H1 (cell line): ENCODE measurements at regions not wholly inside any gene's neighbourhood (a gene's known extent, or its start where the extent isn't known, plus 50 kb on each side); places are given as distances from the start of the nearest gene placed in this dataset.

Experiments used
- CTCF ChIA-PET: fragments of 300-600 bp; sonication (Branson Sonifier 250); formaldehyde crosslinking; loops from one replicate; lab custom pipeline; 2021; ENCODE audit not compliant: partially characterized antibody; lab: Charles Lee
- POLR2A ChIA-PET: fragments of 300-600 bp; sonication (Branson Sonifier 250); formaldehyde crosslinking; loops from one replicate; lab custom pipeline; 2021; ENCODE audit warnings: inconsistent platforms; ENCODE audit not compliant: partially characterized antibody; lab: Charles Lee
- DNase-seq, 2 experiments: peaks; one replicate each; pipeline versions ENCODE4 v3.0.0 to v3.0.0-alpha.2; 2010 to 2022; ENCODE audit warnings: low spot score in 2 of 2, low read depth in 1 of 2, mixed read lengths in 1 of 2
- FAIRE-seq: peaks from 2 replicates; lab custom pipeline; 2011; peaks lifted over from hg19 to GRCh38; lab: Jason Lieb, UNC
- H2AFZ ChIP-seq: 2 replicates; pipeline ENCODE4 v1.8.1; 2012; ENCODE audit warnings: low read length, inconsistent platforms
- H2AK5ac ChIP-seq: 2 replicates; pipeline ENCODE4 v1.6.1; 2013; ENCODE audit warnings: low read depth, low read length
- H2BK120ac ChIP-seq: replicated peaks from 2 replicates; pipeline ENCODE3; 2013; ENCODE audit warnings: low read depth, low read length, inconsistent platforms
- H2BK12ac ChIP-seq: 2 replicates; pipeline ENCODE4 v1.6.1; 2013; ENCODE audit warnings: low read depth, low read length
- H2BK15ac ChIP-seq: 2 replicates; pipeline ENCODE4 v1.6.1; 2013; ENCODE audit warnings: low read length
- H2BK20ac ChIP-seq: 2 replicates; pipeline ENCODE4 v1.6.1; 2013; ENCODE audit warnings: low read length
- H2BK5ac ChIP-seq: 2 replicates; pipeline ENCODE4 v1.6.1; 2013; ENCODE audit warnings: low read depth, low read length
- H3K14ac ChIP-seq: 2 replicates; pipeline ENCODE4 v1.6.1; 2013; ENCODE audit warnings: inconsistent platforms; ENCODE audit not compliant: insufficient read length
- H3K18ac ChIP-seq: 2 replicates; pipeline ENCODE4 v1.6.1; 2013; ENCODE audit warnings: low read length; ENCODE audit errors: extremely low read depth
- H3K23ac ChIP-seq: 2 replicates; pipeline ENCODE4 v1.6.1; 2013; ENCODE audit warnings: inconsistent platforms; ENCODE audit not compliant: insufficient read length
- H3K23me2 ChIP-seq: 2 replicates; pipeline ENCODE4 v1.6.1; 2013; ENCODE audit warnings: low read depth, low read length
- H3K27ac ChIP-seq: 2 replicates; pipeline ENCODE4 v1.6.1; 2011; ENCODE audit warnings: low read depth, low read length, inconsistent platforms
- H3K27me3 ChIP-seq, 4 experiments: replicated peaks in 1 of 4; 1 replicate in 1 of 4; 2 replicates in 3 of 4; pipeline versions ENCODE4 v1.6.1 to v1.8.1; 2011 to 2013; ENCODE audit warnings: low read length in 3 of 4, mild to moderate bottlenecking in 3 of 4, inconsistent platforms in 2 of 4, mixed read lengths in 2 of 4, moderate library complexity in 1 of 4; ENCODE audit not compliant: control insufficient read depth in 3 of 4, insufficient read depth in 3 of 4; ENCODE audit errors: extremely low read depth in 1 of 4
- H3K36me3 ChIP-seq, 4 experiments: 2 replicates each; pipeline versions ENCODE4 v1.6.1 to v1.8.1; 2011 to 2013; ENCODE audit warnings: mild to moderate bottlenecking in 4 of 4, low read length in 3 of 4, moderate library complexity in 2 of 4, control low read depth in 1 of 4, inconsistent platforms in 1 of 4; ENCODE audit not compliant: insufficient read depth in 4 of 4, control insufficient read depth in 2 of 4
- H3K4ac ChIP-seq: replicated peaks from 2 replicates; pipeline ENCODE3; 2013; ENCODE audit warnings: low read length, low read depth, mixed read lengths, inconsistent platforms; ENCODE audit not compliant: insufficient read length
- H3K4me1 ChIP-seq, 4 experiments: replicated peaks in 1 of 4; 1 replicate in 1 of 4; 2 replicates in 3 of 4; pipeline versions ENCODE4 v1.6.1 to v1.8.1; 2011 to 2013; ENCODE audit warnings: low read length in 3 of 4, inconsistent platforms in 2 of 4, mixed read lengths in 1 of 4; ENCODE audit not compliant: insufficient read depth in 4 of 4, control insufficient read depth in 3 of 4
- H3K4me2 ChIP-seq, 2 experiments: 2 replicates each; pipeline versions ENCODE4 v1.6.1 to v1.8.1; 2011 to 2013; ENCODE audit warnings: low read depth in 2 of 2, low read length in 2 of 2, control low read depth in 1 of 2, inconsistent platforms in 1 of 2, mild to moderate bottlenecking in 1 of 2; ENCODE audit not compliant: insufficient read depth in 1 of 2
- H3K4me3 ChIP-seq, 4 experiments: fragments of 200-600, 300-600 bp in 1 of 4; sonication (generic), shearing (Covaris generic), sonication (Bioruptor Twin) in 1 of 4; 2 replicates each; pipeline versions ENCODE4 v1.5.1 to v1.8.1; 2011 to 2016; ENCODE audit warnings: low read length in 4 of 4, low read depth in 3 of 4, control low read depth in 2 of 4, inconsistent platforms in 2 of 4, mild to moderate bottlenecking in 2 of 4, mixed read lengths in 1 of 4, moderate library complexity in 1 of 4; ENCODE audit not compliant: insufficient read depth in 2 of 4; ENCODE audit errors: extremely low read depth in 1 of 4
- H3K56ac ChIP-seq: replicated peaks from 2 replicates; pipeline ENCODE3; 2013; ENCODE audit warnings: low read depth, mild to moderate bottlenecking, mixed read lengths, low read length, inconsistent platforms; ENCODE audit not compliant: insufficient read length
- H3K79me1 ChIP-seq: 2 replicates; pipeline ENCODE4 v1.6.1; 2013; ENCODE audit warnings: low read depth, low read length, control low read depth
- H3K79me2 ChIP-seq, 2 experiments: 2 replicates each; pipeline versions ENCODE4 v1.6.1 to v1.8.1; 2012 to 2013; ENCODE audit warnings: low read length in 2 of 2, mild to moderate bottlenecking in 2 of 2, inconsistent platforms in 1 of 2; ENCODE audit not compliant: insufficient read depth in 2 of 2, control insufficient read depth in 1 of 2
- H3K9ac ChIP-seq, 4 experiments: replicated peaks in 1 of 4; 1 replicate in 1 of 4; 2 replicates in 3 of 4; pipeline versions ENCODE4 v1.6.1 to v1.8.1; 2011 to 2013; ENCODE audit warnings: low read depth in 3 of 4, low read length in 3 of 4, control low read depth in 2 of 4, mild to moderate bottlenecking in 2 of 4, moderate library complexity in 2 of 4, inconsistent platforms in 1 of 4; ENCODE audit errors: extremely low read depth in 1 of 4
- H3K9me3 ChIP-seq, 2 experiments: 2 replicates each; pipeline versions ENCODE4 v1.6.1 to v1.8.1; 2012 to 2013; ENCODE audit warnings: mild to moderate bottlenecking in 2 of 2, moderate library complexity in 2 of 2, control low read depth in 1 of 2, inconsistent platforms in 1 of 2, low read depth in 1 of 2, low read length in 1 of 2, mixed read lengths in 1 of 2; ENCODE audit not compliant: insufficient read depth in 2 of 2
- H4K20me1 ChIP-seq, 2 experiments: replicated peaks in 1 of 2; 2 replicates each; pipeline versions ENCODE3 to v1.8.1; 2011 to 2013; ENCODE audit warnings: inconsistent platforms in 2 of 2, low read length in 2 of 2, mild to moderate bottlenecking in 1 of 2; ENCODE audit not compliant: insufficient read depth in 2 of 2, control insufficient read depth in 1 of 2
- H4K5ac ChIP-seq: 2 replicates; pipeline ENCODE4 v1.6.1; 2013; ENCODE audit warnings: low read length, low read depth, mixed read lengths, inconsistent platforms; ENCODE audit not compliant: insufficient read length
- H4K8ac ChIP-seq: 2 replicates; pipeline ENCODE4 v1.8.0; 2013; ENCODE audit warnings: mild to moderate bottlenecking, moderate library complexity, low read length, inconsistent platforms; ENCODE audit not compliant: insufficient read depth; ENCODE audit errors: extremely low read depth
- H4K91ac ChIP-seq: replicated peaks from 2 replicates; pipeline ENCODE3; 2013; ENCODE audit warnings: low read length, mixed read lengths, inconsistent platforms; ENCODE audit not compliant: insufficient read length
- ASH2L ChIP-seq: fragments of 200-600, 300-600 bp; sonication (generic); IDR thresholded peaks from one replicate; pipeline ENCODE4 v1.7.1; 2017; ENCODE audit warnings: low read length
- CHD1 ChIP-seq: IDR thresholded peaks from 2 replicates; pipeline ENCODE4 v1.6.1; 2012; ENCODE audit warnings: low read depth, low read length, improper control_type of control experiment
- HDAC2 ChIP-seq, 2 experiments: fragments of 300-600 bp in 1 of 2; sonication (generic) in 1 of 2; IDR thresholded peaks; 2 replicates each; pipeline ENCODE4 v1.6.1; 2011 to 2012; ENCODE audit warnings: low read depth in 2 of 2, low read length in 2 of 2, mild to moderate bottlenecking in 2 of 2, moderate library complexity in 2 of 2, borderline replicate concordance in 1 of 2, inconsistent platforms in 1 of 2
- MAX ChIP-seq: IDR thresholded peaks from 2 replicates; pipeline ENCODE4 v1.6.1; 2012; ENCODE audit warnings: inconsistent platforms
- POLR2AphosphoS5 ChIP-seq: IDR thresholded peaks from 2 replicates; pipeline ENCODE4 v1.6.1; 2011; ENCODE audit warnings: low read depth, low read length
- SIN3A ChIP-seq, 2 experiments: IDR thresholded peaks in 1 of 2; conservative IDR thresholded peaks in 1 of 2; 2 replicates each; pipeline ENCODE4 v1.6.1; 2011 to 2012; ENCODE audit warnings: low read length in 2 of 2, improper control_type of control experiment in 1 of 2, low read depth in 1 of 2, mild to moderate bottlenecking in 1 of 2
- SRF ChIP-seq: IDR thresholded peaks from 2 replicates; pipeline ENCODE4 v1.6.1; 2011; ENCODE audit warnings: mild to moderate bottlenecking, low read depth, low read length, moderate library complexity
- ZNF274 ChIP-seq: IDR thresholded peaks from 2 replicates; pipeline ENCODE4 v1.7.0; 2012; ENCODE audit warnings: low read length, borderline replicate concordance; ENCODE audit errors: extremely low read depth

- Histone ChIP-seq H3K79me2 (no peaks in the 10 kb centered on the region), H2BK20ac (no peak overlapping the region)
- TF ChIP-seq HDAC2 (IDR thresholded peaks at IDR 0.05; ENCODE audit: borderline replicate concordance in 1 of 2, low read depth in 2 of 2, low read length in 2 of 2) (no peak), CHD1 (no peak), SIN3A (conservative IDR thresholded peaks at IDR 0.05 in 1 of 2, IDR thresholded peaks at IDR 0.05 in 1 of 2; ENCODE audit: low read depth in 1 of 2, low read length in 2 of 2) (no peak), ZNF274 (no peak), SRF (no peak), ASH2L (no peak), POLR2AphosphoS5 (no peak), MAX (no peak)
- TF ChIP-seq, all 59 proteins: peak for 0
- H3K4me3 ChIP-seq: no peak overlapping the region
- no peak overlapping the region for H3K56ac ChIP-seq
- H3K4ac ChIP-seq: no peak overlapping the region
- no peaks in the 10 kb centered on the region for H3K27me3 ChIP-seq
- no peak overlapping the region for H3K23ac ChIP-seq
- H3K36me3 ChIP-seq: no peaks in the 10 kb centered on the region
- DNase-seq (no peak), FAIRE-seq (no peak)
- no peak overlapping the region for H3K27ac ChIP-seq
- H3K23me2 ChIP-seq: no peaks in the 10 kb centered on the region
- H3K79me1 ChIP-seq: no peaks in the 10 kb centered on the region
- H4K5ac ChIP-seq: no peak overlapping the region
- H2AFZ ChIP-seq: no peak overlapping the region
- H3K4me1 ChIP-seq: peaks cover 0 to 3% (median 1%) of the 10 kb centered on the region in 4 experiments; a peak in 2 of 7 replicates
- H3K14ac ChIP-seq: no peak overlapping the region
- H2BK12ac ChIP-seq: no peak overlapping the region
- H4K20me1 ChIP-seq: no peaks in the 10 kb centered on the region
- H3K18ac ChIP-seq: no peak overlapping the region
- H2BK5ac ChIP-seq: no peak overlapping the region
- H2AK5ac ChIP-seq: no peak overlapping the region
- no peak overlapping the region for H2BK15ac ChIP-seq
- POLR2A ChIA-PET: no interaction called here
- H3K9me3 ChIP-seq: no peaks in the 10 kb centered on the region
- CTCF ChIA-PET: no interaction called here
- H3K9ac ChIP-seq: no peak overlapping the region
- H4K8ac ChIP-seq: no peak overlapping the region
- H4K91ac ChIP-seq: no peak overlapping the region
- H3K4me2 ChIP-seq: no peak overlapping the region
- H2BK120ac ChIP-seq: no peak overlapping the region
Observed at GRCh38 chr2:146665800-146666199, 1179.0 kb upstream of the ACVR2A start.
